ENCODE measurements at regions not wholly inside any gene's neighbourhood (a gene's known extent, or its start where the extent isn't known, plus 50 kb on each side); places are given as distances from the start of the nearest gene placed in this dataset.

DNA sequence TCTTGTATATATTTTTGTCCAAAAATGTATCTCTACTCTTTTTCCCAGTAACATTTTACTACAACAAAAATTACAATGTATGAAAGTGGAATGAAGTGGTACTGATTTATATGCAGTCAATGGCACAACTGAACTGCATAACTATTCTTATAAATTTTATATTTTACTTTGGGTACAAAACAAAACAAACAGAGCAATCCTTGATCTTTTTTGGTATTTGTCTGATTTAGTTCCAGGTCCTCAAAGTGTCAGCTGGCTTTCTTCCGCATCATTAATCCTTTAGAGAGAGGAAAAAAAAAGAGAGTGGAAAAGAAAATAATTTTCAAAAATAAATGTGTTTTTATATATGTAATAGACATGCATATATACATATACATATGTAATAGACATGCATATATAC is 252.4 kb upstream of the SLIT2 start:
- peaks cover 0 to 15% (median 0%) of the 10 kb centered on the region in 8 donors for H3K9me3 ChIP-seq
- H3K36me3 ChIP-seq, result no peaks in the 10 kb centered on the region
- intact Hi-C loops (cut with DNase I; ENCODE audit: low total_unique reads), result no loop called here
- no peak overlapping the region for H3K27ac ChIP-seq
- DNase-seq, result no peak
- no peak overlapping the region for H3K4me3 ChIP-seq
- no peak for TF ChIP-seq POLR2AphosphoS5 (IDR thresholded peaks at IDR 0.05)
- no peak for TF ChIP-seq CTCF (IDR thresholded peaks at IDR 0.05 in 8 of 11, conservative IDR thresholded peaks at IDR 0.05 in 3 of 11)
- no peak for TF ChIP-seq POLR2A (IDR thresholded peaks at IDR 0.05)
- no peaks in the 10 kb centered on the region for H3K4me1 ChIP-seq
- WGBS, 5 donors, result 83 to 97% (median 90%) methylated on average over 1 of the region's 1 CpG
- H3K27me3 ChIP-seq (replicated peaks in 1 of 7), result no peaks in the 10 kb centered on the region

DNA sequence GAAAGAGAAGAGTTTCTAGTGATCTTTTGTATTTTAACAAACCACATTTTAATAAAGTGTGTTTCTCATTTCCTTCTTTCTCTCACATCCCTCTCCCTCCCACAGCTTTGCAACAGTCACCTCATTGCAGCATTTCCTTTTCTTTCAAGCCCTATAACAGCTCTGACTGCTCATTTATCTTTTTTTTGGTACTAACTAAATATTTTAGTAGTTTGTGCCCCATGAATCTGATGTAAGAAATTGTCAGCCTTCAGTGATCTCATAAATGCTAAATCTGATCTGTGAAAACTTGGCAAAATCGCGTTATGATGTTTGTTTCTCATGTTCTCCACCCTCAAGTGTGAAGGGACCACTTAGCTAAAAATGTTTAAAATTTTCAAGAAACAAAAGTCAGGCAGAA is 258.5 kb upstream of the SLIT2 start:
- TF ChIP-seq POLR2AphosphoS5 (IDR thresholded peaks at IDR 0.05) (no peak), CTCF (IDR thresholded peaks at IDR 0.05 in 8 of 11, conservative IDR thresholded peaks at IDR 0.05 in 3 of 11) (no peak), POLR2A (IDR thresholded peaks at IDR 0.05) (no peak)
- H3K4me3 ChIP-seq, result no peak overlapping the region
- no peaks in the 10 kb centered on the region for H3K36me3 ChIP-seq
- intact Hi-C loops (cut with DNase I; ENCODE audit: low total_unique reads), result no loop called here
- H3K27me3 ChIP-seq (replicated peaks in 1 of 7), result no peaks in the 10 kb centered on the region
- H3K27ac ChIP-seq, result peak overlapping the region in 1 of 8 donors; percentile 7
- WGBS, 5 donors, result 47 to 73% (median 53%) methylated on average over 2 of the region's 2 CpGs
- no peaks in the 10 kb centered on the region for H3K9me3 ChIP-seq
- DNase-seq, result no peak
- peaks cover 0 to 9% (median 0%) of the 10 kb centered on the region in 6 donors for H3K4me1 ChIP-seq

GRCh38 chr4:19992471-19993093 is 259.1 kb upstream of the SLIT2 start:
- TF ChIP-seq CTCF (IDR thresholded peaks at IDR 0.05 in 8 of 11, conservative IDR thresholded peaks at IDR 0.05 in 3 of 11), result no peak
- no peak for TF ChIP-seq POLR2A (IDR thresholded peaks at IDR 0.05)
- TF ChIP-seq POLR2AphosphoS5 (IDR thresholded peaks at IDR 0.05), result no peak
- peaks cover 0 to 9% (median 0%) of the 10 kb centered on the region in 6 donors for H3K4me1 ChIP-seq
- H3K4me3 ChIP-seq, result no peak overlapping the region
- H3K9me3 ChIP-seq, result no peaks in the 10 kb centered on the region
- DNase-seq, result no peak
- intact Hi-C loops (cut with DNase I; ENCODE audit: low total_unique reads), result no loop called here
- no peaks in the 10 kb centered on the region for H3K27me3 ChIP-seq (replicated peaks in 1 of 7)
- no peaks in the 10 kb centered on the region for H3K36me3 ChIP-seq
- WGBS, 5 donors, result 52 to 66% (median 58%) methylated on average over 4 of the region's 4 CpGs
- peak overlapping the region in 1 of 8 donors; percentile 24 for H3K27ac ChIP-seq

- intact Hi-C loops (cut with DNase I; ENCODE audit: low total_unique reads), result no loop called here
- no peaks in the 10 kb centered on the region for H3K36me3 ChIP-seq
- H3K4me1 ChIP-seq, result peaks cover 0 to 2% (median 0%) of the 10 kb centered on the region in 6 donors
- TF ChIP-seq POLR2A (IDR thresholded peaks at IDR 0.05) (no peak), POLR2AphosphoS5 (IDR thresholded peaks at IDR 0.05) (no peak), CTCF (IDR thresholded peaks at IDR 0.05 in 8 of 11, conservative IDR thresholded peaks at IDR 0.05 in 3 of 11) (no peak)
- no peak overlapping the region for H3K4me3 ChIP-seq
- DNase-seq, result no peak
- H3K27me3 ChIP-seq (replicated peaks in 1 of 7), result no peaks in the 10 kb centered on the region
- peaks cover 0 to 11% (median 0%) of the 10 kb centered on the region in 8 donors for H3K9me3 ChIP-seq
- no peak overlapping the region for H3K27ac ChIP-seq
Observed at GRCh38 chr4:19987746-19988145, 264.0 kb upstream of the SLIT2 start.
